Stomach (tissue), 4 donors: ENCODE measurements at regions not wholly inside any gene's neighbourhood (a gene's known extent, or its start where the extent isn't known, plus 50 kb on each side); places are given as distances from the start of the nearest gene placed in this dataset.

Experiments
- CTCF ChIP-seq, 7 experiments: fragments of 450-650 bp in 4 of 7; fragments of 200-600 bp in 3 of 7; sonication (generic) in 3 of 7; IDR thresholded peaks; one replicate each; pipeline ENCODE4 v1.5.1; 2016 to 2019; ENCODE audit warnings: antibody characterized with exemption in 7 of 7, control low read depth in 2 of 7, mild to moderate bottlenecking in 1 of 7
- POLR2A ChIP-seq, 4 donors: fragments of 450-650 bp; IDR thresholded peaks; one replicate each; pipeline ENCODE4 v1.6.1; 2016; ENCODE audit warnings: antibody characterized with exemption in 4 of 4, control low read depth in 2 of 4, mild to moderate bottlenecking in 1 of 4, moderate library complexity in 1 of 4
- POLR2AphosphoS5 ChIP-seq, 3 donors: sonication (generic); formaldehyde crosslinking; IDR thresholded peaks; one replicate each; pipeline ENCODE4 v1.6.1; 2016; ENCODE audit warnings: antibody characterized with exemption in 3 of 3

DNA sequence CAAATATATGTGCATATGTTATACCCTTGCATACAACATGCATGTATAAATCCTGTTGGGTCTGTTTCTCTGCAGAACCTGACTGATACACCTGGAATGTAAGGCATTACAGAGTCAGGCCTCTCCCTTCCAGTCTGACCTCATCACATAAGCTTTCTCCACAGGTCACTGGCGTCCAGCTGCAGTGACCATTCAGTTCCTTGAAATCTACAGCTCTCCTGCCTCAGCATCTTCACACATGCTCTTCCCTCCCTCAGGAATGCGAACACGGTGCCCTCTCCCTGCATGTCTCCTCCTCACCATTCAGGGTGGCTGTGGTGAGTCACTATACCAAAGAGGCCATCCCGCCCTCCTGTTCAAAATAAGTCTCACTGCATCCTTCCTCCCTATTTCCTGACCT lies 657.8 kb upstream of the B3GAT1 start:
- TF ChIP-seq CTCF (IDR thresholded peaks at IDR 0.05) (no peak), POLR2A (IDR thresholded peaks at IDR 0.05) (no peak), POLR2AphosphoS5 (IDR thresholded peaks at IDR 0.05) (no peak)
